Erythroblast (primary cell): ENCODE measurements at regions not wholly inside any gene's neighbourhood (a gene's known extent, or its start where the extent isn't known, plus 50 kb on each side); places are given as distances from the start of the nearest gene placed in this dataset.

ENCODE experiments used
- GATA1 ChIP-seq: IDR thresholded peaks from 2 replicates; pipeline ENCODE4 v1.6.1; 2011; ENCODE audit warnings: low read depth, mild to moderate bottlenecking, control low read depth, low read length, moderate library complexity
- POLR2A ChIP-seq: IDR thresholded peaks from 2 replicates; pipeline ENCODE4 v1.6.1; 2011; ENCODE audit warnings: mild to moderate bottlenecking, low read length

- TF ChIP-seq POLR2A, result no peak
- TF ChIP-seq GATA1, result no peak
Measured at GRCh38 chr18:68498185-68498584, 216.7 kb downstream of the TMX3 start.
